Hepatocyte (in vitro differentiated cells): ENCODE measurements at regions not wholly inside any gene's neighbourhood (a gene's known extent, or its start where the extent isn't known, plus 50 kb on each side); places are given as distances from the start of the nearest gene placed in this dataset.

Source experiments
- DNase-seq: peaks from one replicate; pipeline ENCODE4 v3.0.0-alpha.2; 2016; ENCODE audit warnings: low spot score
- H2AFZ ChIP-seq: fragments of 200-600 bp; sonication (generic); 2 replicates; pipeline ENCODE4 v1.6.0; 2016; ENCODE audit warnings: antibody characterized with exemption, mild to moderate bottlenecking
- H3K27ac ChIP-seq: fragments of 200-600 bp; sonication (generic); 2 replicates; pipeline ENCODE4 v1.5.1; 2016; ENCODE audit warnings: mild to moderate bottlenecking
- H3K27me3 ChIP-seq: fragments of 200-600 bp; sonication (generic); 2 replicates; pipeline ENCODE4 v1.6.1; 2016
- H3K36me3 ChIP-seq: fragments of 200-600 bp; sonication (generic); replicated peaks from 2 replicates; pipeline ENCODE4 v1.5.1; 2016; ENCODE audit warnings: low read depth; ENCODE audit not compliant: insufficient read depth
- H3K4me1 ChIP-seq: fragments of 200-600 bp; sonication (generic); 2 replicates; pipeline ENCODE4 v1.5.1; 2016; ENCODE audit warnings: mild to moderate bottlenecking, moderate library complexity; ENCODE audit not compliant: insufficient read depth
- H3K4me2 ChIP-seq: fragments of 200-600 bp; sonication (generic); 2 replicates; pipeline ENCODE4 v1.6.0; 2016
- H3K4me3 ChIP-seq: fragments of 200-600 bp; sonication (generic); 2 replicates; pipeline ENCODE4 v1.5.1; 2016; ENCODE audit warnings: mild to moderate bottlenecking
- H3K79me2 ChIP-seq: fragments of 200-600 bp; sonication (generic); 2 replicates; pipeline ENCODE4 v1.6.0; 2017; ENCODE audit warnings: mild to moderate bottlenecking
- H3K9me2 ChIP-seq: fragments of 200-600 bp; sonication (generic); replicated peaks from 2 replicates; pipeline ENCODE4 v1.6.0; 2017; ENCODE audit warnings: mild to moderate bottlenecking; ENCODE audit not compliant: insufficient read depth
- H3K9me3 ChIP-seq: fragments of 200-600 bp; sonication (generic); 2 replicates; pipeline ENCODE4 v1.5.1; 2016; ENCODE audit warnings: low read depth, mild to moderate bottlenecking
- H4K20me1 ChIP-seq: fragments of 200-600 bp; sonication (generic); 2 replicates; pipeline ENCODE4 v1.6.0; 2016; ENCODE audit warnings: mild to moderate bottlenecking; ENCODE audit not compliant: insufficient read depth, poor library complexity, severe bottlenecking
- CTCF ChIP-seq: fragments of 200-600 bp; sonication (generic); IDR thresholded peaks from 2 replicates; pipeline ENCODE4 v1.5.1; 2016; ENCODE audit warnings: antibody characterized with exemption, mild to moderate bottlenecking; ENCODE audit not compliant: poor library complexity
- EZH2 ChIP-seq: fragments of 200-600 bp; sonication (generic); IDR thresholded peaks from 2 replicates; pipeline ENCODE4 v1.6.1; 2016; ENCODE audit warnings: antibody characterized with exemption, mild to moderate bottlenecking, borderline replicate concordance
- EZH2phosphoT487 ChIP-seq: fragments of 200-600 bp; sonication (generic); IDR thresholded peaks from one replicate; pipeline ENCODE4 v1.6.1; 2018; ENCODE audit warnings: antibody characterized with exemption, mild to moderate bottlenecking, low read depth, moderate library complexity; ENCODE audit not compliant: unreplicated experiment, severe bottlenecking
- WGBS: methylation state at CpG from one replicate; pipeline ENCODE4 v1.1.6; 2016; ENCODE audit warnings: low lambda C conversion rate; ENCODE audit errors: missing lambda C conversion rate; 5-methylcytosine and 5-hydroxymethylcytosine counted together

- no peaks in the 10 kb centered on the region for H3K4me1 ChIP-seq
- WGBS = 62% methylated on average over 2 of the region's 2 CpGs
- H3K27me3 ChIP-seq = no peaks in the 10 kb centered on the region
- no peak overlapping the region for H3K4me3 ChIP-seq
- no peaks in the 10 kb centered on the region for H3K9me3 ChIP-seq
- no peaks in the 10 kb centered on the region for H4K20me1 ChIP-seq
- H3K4me2 ChIP-seq = no peak overlapping the region
- H3K79me2 ChIP-seq = no peaks in the 10 kb centered on the region
- H3K36me3 ChIP-seq = no peaks in the 10 kb centered on the region
- no peak for DNase-seq
- no peaks in the 10 kb centered on the region for H3K9me2 ChIP-seq
- H3K27ac ChIP-seq = no peak overlapping the region
- no peak for TF ChIP-seq EZH2phosphoT487
- no peak overlapping the region for H2AFZ ChIP-seq
Measured at GRCh38 chr2:40797120-40797519, 345.2 kb upstream of the SLC8A1 start.

GRCh38 chr2:40803900-40804299 is 352.0 kb upstream of the SLC8A1 start:
- Histone ChIP-seq H2AFZ (no peak overlapping the region), H3K4me2 (no peak overlapping the region), H3K9me2 (no peaks in the 10 kb centered on the region), H3K36me3 (no peaks in the 10 kb centered on the region), H3K9me3 (no peaks in the 10 kb centered on the region), H3K79me2 (no peaks in the 10 kb centered on the region), H3K4me3 (no peak overlapping the region), H3K27ac (no peak overlapping the region), H3K4me1 (no peaks in the 10 kb centered on the region), H4K20me1 (no peaks in the 10 kb centered on the region), H3K27me3 (no peaks in the 10 kb centered on the region)
- WGBS = 84% methylated on average over 2 of the region's 2 CpGs
- no peak for TF ChIP-seq EZH2
- TF ChIP-seq EZH2phosphoT487 = no peak
- no peak for TF ChIP-seq CTCF
- DNase-seq = no peak

GRCh38 chr2:40809156-40809555 is 357.3 kb upstream of the SLC8A1 start:
- Histone ChIP-seq H3K36me3 (no peaks in the 10 kb centered on the region), H3K9me3 (no peaks in the 10 kb centered on the region), H3K79me2 (no peaks in the 10 kb centered on the region), H3K27ac (no peak overlapping the region), H4K20me1 (no peaks in the 10 kb centered on the region), H3K9me2 (no peaks in the 10 kb centered on the region), H3K4me3 (no peak overlapping the region), H3K4me2 (no peak overlapping the region), H3K4me1 (no peaks in the 10 kb centered on the region), H3K27me3 (no peaks in the 10 kb centered on the region), H2AFZ (no peak overlapping the region)
- no peak for DNase-seq
- WGBS = 91% methylated on average over 10 of the region's 10 CpGs
- TF ChIP-seq EZH2phosphoT487 (no peak), CTCF (no peak)

GRCh38 chr2:40814616-40815015 is 362.7 kb upstream of the SLC8A1 start:
- no peaks in the 10 kb centered on the region for H3K36me3 ChIP-seq
- no peaks in the 10 kb centered on the region for H3K79me2 ChIP-seq
- H3K9me3 ChIP-seq = no peaks in the 10 kb centered on the region
- 92% methylated on average over 2 of the region's 2 CpGs for WGBS
- TF ChIP-seq EZH2phosphoT487 = no peak
- no peak for TF ChIP-seq EZH2
- TF ChIP-seq CTCF = no peak
- no peak overlapping the region for H2AFZ ChIP-seq
- no peak overlapping the region for H3K4me3 ChIP-seq
- no peak overlapping the region for H3K4me2 ChIP-seq
- H3K27ac ChIP-seq = no peak overlapping the region
- H3K4me1 ChIP-seq = no peaks in the 10 kb centered on the region
- H3K9me2 ChIP-seq = no peaks in the 10 kb centered on the region
- H3K27me3 ChIP-seq = no peaks in the 10 kb centered on the region
- DNase-seq = no peak
- no peaks in the 10 kb centered on the region for H4K20me1 ChIP-seq
